ENCODE measurements at regions not wholly inside any gene's neighbourhood (a gene's known extent, or its start where the extent isn't known, plus 50 kb on each side); places are given as distances from the start of the nearest gene placed in this dataset.

GRCh38 chr14:95452176-95452892, 64.1 kb downstream of the SYNE3 start:
- Histone ChIP-seq H3K9me3 (replicated peaks; ENCODE audit: control insufficient read depth, insufficient read depth, low read length) (no peaks in the 10 kb centered on the region), H4K20me1 (ENCODE audit: control insufficient read depth, insufficient read depth) (no peaks in the 10 kb centered on the region), H3K4me3 (no peak overlapping the region), H3K9ac (ENCODE audit: control insufficient read depth, insufficient read depth, low read length) (no peak overlapping the region), H3K4me2 (ENCODE audit: control insufficient read depth, insufficient read depth) (no peak overlapping the region), H3K27me3 (replicated peaks in 1 of 2; ENCODE audit: control insufficient read depth in 2 of 2, insufficient read depth in 2 of 2, low read length in 1 of 2) (no peaks in the 10 kb centered on the region), H3K36me3 (ENCODE audit: control insufficient read depth in 2 of 2, insufficient read depth in 2 of 2, low read length in 1 of 2) (peaks cover 30 to 31% of the 10 kb centered on the region in 2 experiments), H2AFZ (ENCODE audit: control insufficient read depth, low read depth, low read length) (no peak overlapping the region), H3K27ac (ENCODE audit: control insufficient read depth, insufficient read depth) (no peak overlapping the region), H3K79me2 (ENCODE audit: control insufficient read depth, insufficient read depth, low read length) (no peaks in the 10 kb centered on the region), H3K4me1 (ENCODE audit: control insufficient read depth, insufficient read depth, low read length) (no peaks in the 10 kb centered on the region)
- DNase-seq (ENCODE audit: low read depth, low spot score) = no peak
- SMC1A ChIA-PET (ENCODE audit: uncharacterized antibody, unreplicated experiment) = interaction anchor here (0.6 to 2.9 kb wide), 11 partner anchors 9 to 1309 kb away, joined by 3 to 17 read pairs (median 4); no protein-coding TSS in a partner anchor
- BruUV-seq (replicated peaks) = no TSS peak
- RAD21 ChIA-PET (ENCODE audit: unreplicated experiment) = interaction anchor here (0.8 to 2.0 kb wide), 14 partner anchors 8 to 94 kb away, joined by 3 to 10 read pairs (median 4); no protein-coding TSS in a partner anchor
- peak; percentile 88 for ATAC-seq
- CTCF ChIA-PET = interaction anchor here (0.8 to 22.2 kb wide), 13 partner anchors 9 to 82 kb away, joined by 3 to 525 read pairs (median 4); partner anchors contain the start of genes GLRX5 and SYNE3
- FAIRE-seq = peak; percentile 65
- POLR2A ChIA-PET = interaction anchor here (1.7 kb wide), 1 partner anchor 68 kb away, joined by 4 read pairs; no protein-coding TSS in a partner anchor
- no peak for TF ChIP-seq DPF2 (IDR thresholded peaks at IDR 0.05)
- no peak for TF ChIP-seq HDGF (IDR thresholded peaks at IDR 0.05)
- peak; percentile 28 to 43 (median 41); a peak in 4 of 6 replicates for TF ChIP-seq CTCF (IDR thresholded peaks at IDR 0.05 in 2 of 3, conservative IDR thresholded peaks at IDR 0.05 in 1 of 3; ENCODE audit: control insufficient read depth in 2 of 3, extremely low read depth in 1 of 3, insufficient read depth in 1 of 3, low read depth in 3 of 3, low read length in 3 of 3)
- peak; percentile 29; the same call in 1 of the 2 replicates for TF ChIP-seq RAD21 (IDR thresholded peaks at IDR 0.05; ENCODE audit: insufficient read depth, low read depth, low read length)
- in situ Hi-C loops (cut with MboI) = no loop called here
- 83% methylated on average over 17 of the region's 18 CpGs for WGBS (ENCODE audit: insufficient coverage, insufficient replicate concordance, low lambda C conversion rate, missing lambda C conversion rate)
- intact Hi-C loops (cut with micrococcal nuclease; ENCODE audit: unreplicated experiment) = no loop called here

Data from GM12878 (cell line).